ENCODE measurements at regions not wholly inside any gene's neighbourhood (a gene's known extent, or its start where the extent isn't known, plus 50 kb on each side); places are given as distances from the start of the nearest gene placed in this dataset.

- H3K4me1 ChIP-seq, result no peaks in the 10 kb centered on the region
- 83 to 86% methylated on average over 4 of the region's 4 CpGs for WGBS, 2 donors (ENCODE audit: low coverage in 1 of 2)
- no peaks in the 10 kb centered on the region for H3K36me3 ChIP-seq
- H3K9me3 ChIP-seq, result no peaks in the 10 kb centered on the region
- no peaks in the 10 kb centered on the region for H3K27me3 ChIP-seq
- ATAC-seq, result no peak
- no peak overlapping the region for H3K27ac ChIP-seq
- no peak for TF ChIP-seq POLR2AphosphoS5 (IDR thresholded peaks at IDR 0.05)
- no peak for TF ChIP-seq POLR2A (IDR thresholded peaks at IDR 0.05)
- no peak for TF ChIP-seq CTCF (IDR thresholded peaks at IDR 0.05)
- TF ChIP-seq EP300 (IDR thresholded peaks at IDR 0.05), result no peak
- H3K4me3 ChIP-seq, result no peak overlapping the region
These were observed 164.6 kb downstream of the TNFSF13B start for GRCh38 chr13:108433976-108434755.

- Histone ChIP-seq H3K4me1 (no peaks in the 10 kb centered on the region), H3K27me3 (no peaks in the 10 kb centered on the region), H3K9me3 (no peaks in the 10 kb centered on the region), H3K27ac (no peak overlapping the region), H3K36me3 (no peaks in the 10 kb centered on the region), H3K4me3 (no peak overlapping the region)
- ATAC-seq, result no peak
- 49 to 59% methylated on average over 5 of the region's 5 CpGs for WGBS, 2 donors (ENCODE audit: low coverage in 1 of 2)
- TF ChIP-seq POLR2AphosphoS5 (IDR thresholded peaks at IDR 0.05) (no peak), EP300 (IDR thresholded peaks at IDR 0.05) (no peak), POLR2A (IDR thresholded peaks at IDR 0.05) (no peak), CTCF (IDR thresholded peaks at IDR 0.05) (no peak)
These were observed 166.1 kb downstream of the TNFSF13B start for GRCh38 chr13:108435393-108436149.

DNA sequence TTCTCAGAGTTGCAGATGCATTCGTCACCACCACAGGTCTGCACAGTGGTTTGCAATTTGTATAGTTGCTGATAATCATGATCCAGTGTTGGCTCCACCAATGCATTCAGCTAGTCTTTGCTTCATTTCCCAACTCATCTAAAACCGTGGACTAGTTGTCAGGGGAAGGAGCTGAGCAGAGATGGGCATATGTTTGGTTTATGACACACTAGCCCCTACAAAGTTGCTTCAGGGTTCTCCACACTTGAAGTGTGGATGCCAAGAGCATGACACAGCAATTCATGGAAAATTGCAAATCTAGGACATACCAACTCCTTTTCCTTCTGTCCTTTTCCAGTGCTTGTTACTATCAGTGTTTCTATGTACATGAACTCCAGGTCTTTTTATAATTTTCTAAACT, 168.0 kb downstream of the TNFSF13B start:
- 44 to 51% methylated on average over 2 of the region's 2 CpGs for WGBS, 2 donors (ENCODE audit: low coverage in 1 of 2)

GRCh38 chr13:108439556-108439955, 170.0 kb downstream of the TNFSF13B start:
- Histone ChIP-seq H3K27ac (no peak overlapping the region), H3K27me3 (no peaks in the 10 kb centered on the region), H3K4me1 (no peaks in the 10 kb centered on the region), H3K36me3 (no peaks in the 10 kb centered on the region), H3K9me3 (peaks cover 0 to 6% (median 0%) of the 10 kb centered on the region in 3 donors), H3K4me3 (no peak overlapping the region)
- TF ChIP-seq POLR2AphosphoS5 (IDR thresholded peaks at IDR 0.05), result no peak
- no peak for TF ChIP-seq POLR2A (IDR thresholded peaks at IDR 0.05)
- TF ChIP-seq CTCF (IDR thresholded peaks at IDR 0.05), result no peak
- TF ChIP-seq EP300 (IDR thresholded peaks at IDR 0.05), result no peak
- 71 to 73% methylated on average over 7 of the region's 7 CpGs for WGBS, 2 donors (ENCODE audit: low coverage in 1 of 2)
- ATAC-seq, result no peak

More for the DNA sequence above, 168.0 kb downstream of the TNFSF13B start:
- Histone ChIP-seq H3K4me3 (no peak overlapping the region), H3K27me3 (no peaks in the 10 kb centered on the region), H3K27ac (no peak overlapping the region), H3K36me3 (no peaks in the 10 kb centered on the region), H3K9me3 (peaks cover 0 to 2% (median 0%) of the 10 kb centered on the region in 3 donors), H3K4me1 (no peaks in the 10 kb centered on the region)
- TF ChIP-seq CTCF (IDR thresholded peaks at IDR 0.05) (no peak), EP300 (IDR thresholded peaks at IDR 0.05) (no peak), POLR2AphosphoS5 (IDR thresholded peaks at IDR 0.05) (no peak), POLR2A (IDR thresholded peaks at IDR 0.05) (no peak)
- ATAC-seq, result no peak

Measured in gastroesophageal sphincter (tissue), 4 donors.